ENCODE measurements at regions not wholly inside any gene's neighbourhood (a gene's known extent, or its start where the extent isn't known, plus 50 kb on each side); places are given as distances from the start of the nearest gene placed in this dataset.
"Not testable (repeated sequence)": the region's sequence is repeated elsewhere in the genome, so short reads cannot be mapped to it uniquely, and the experiment has no call there.

- intact Hi-C loops (cut with micrococcal nuclease; ENCODE audit: unreplicated experiment); H2AFZ ChIP-seq (ENCODE audit: low read length); H3K4me2 ChIP-seq (ENCODE audit: low read depth, low read length); CTCF ChIA-PET (ENCODE audit: low intra/inter-chr PET ratio, low total read pairs); BruUV-seq (replicated peaks); H3K9ac ChIP-seq (ENCODE audit: insufficient read depth, low read depth, low read length); H3K36me3 ChIP-seq (replicated peaks in 1 of 2; ENCODE audit: control insufficient read depth in 1 of 2, insufficient read depth in 2 of 2, low read length in 2 of 2); H3K4me3 ChIP-seq (replicated peaks in 1 of 3; ENCODE audit: insufficient read depth in 1 of 3, low read depth in 2 of 3, low read length in 3 of 3); H3K27me3 ChIP-seq (ENCODE audit: control insufficient read depth in 1 of 2, insufficient read depth in 2 of 2, low read length in 2 of 2); ATAC-seq; H4K20me1 ChIP-seq (ENCODE audit: insufficient read depth, low read length); H3K79me2 ChIP-seq (ENCODE audit: insufficient read depth, low read length); H3K27ac ChIP-seq (ENCODE audit: extremely low read length, insufficient read depth, low read length); POLR2A ChIA-PET; H3K9me3 ChIP-seq (ENCODE audit: low read length); FAIRE-seq; H3K4me1 ChIP-seq (ENCODE audit: insufficient read depth, low read length); in situ Hi-C loops (cut with HindIII; ENCODE audit: extremely low pct_ligation_motif_present, low pct_unique_long_range_greater_than_20kb); DNase-seq (ENCODE audit: low spot score): not testable (repeated sequence)
- WGBS (ENCODE audit: low lambda C conversion rate), result 43% methylated on average over 5 of the region's 6 CpGs
Measured at GRCh38 chr11:71714510-71714909, 118.5 kb upstream of the DEFB108B start.

- intact Hi-C loops (cut with micrococcal nuclease; ENCODE audit: unreplicated experiment); H3K27me3 ChIP-seq (ENCODE audit: control insufficient read depth in 1 of 2, insufficient read depth in 2 of 2, low read length in 2 of 2); FAIRE-seq; H2AFZ ChIP-seq (ENCODE audit: low read length); CTCF ChIA-PET (ENCODE audit: low intra/inter-chr PET ratio, low total read pairs); H3K79me2 ChIP-seq (ENCODE audit: insufficient read depth, low read length); H3K4me3 ChIP-seq (replicated peaks in 1 of 3; ENCODE audit: insufficient read depth in 1 of 3, low read depth in 2 of 3, low read length in 3 of 3); H3K9ac ChIP-seq (ENCODE audit: insufficient read depth, low read depth, low read length); in situ Hi-C loops (cut with HindIII; ENCODE audit: extremely low pct_ligation_motif_present, low pct_unique_long_range_greater_than_20kb); H3K4me2 ChIP-seq (ENCODE audit: low read depth, low read length); POLR2A ChIA-PET; H3K9me3 ChIP-seq (ENCODE audit: low read length); H3K27ac ChIP-seq (ENCODE audit: extremely low read length, insufficient read depth, low read length); H4K20me1 ChIP-seq (ENCODE audit: insufficient read depth, low read length); H3K36me3 ChIP-seq (replicated peaks in 1 of 2; ENCODE audit: control insufficient read depth in 1 of 2, insufficient read depth in 2 of 2, low read length in 2 of 2); ATAC-seq; H3K4me1 ChIP-seq (ENCODE audit: insufficient read depth, low read length); BruUV-seq (replicated peaks); DNase-seq (ENCODE audit: low spot score): not testable (repeated sequence)
- WGBS (ENCODE audit: low lambda C conversion rate), result 51% methylated on average over 7 of the region's 11 CpGs
Measured at GRCh38 chr11:71721840-71722239, 111.2 kb upstream of the DEFB108B start.

GRCh38 chr11:71723991-71724390 is 109.0 kb upstream of the DEFB108B start:
- H3K36me3 ChIP-seq (replicated peaks in 1 of 2; ENCODE audit: control insufficient read depth in 1 of 2, insufficient read depth in 2 of 2, low read length in 2 of 2); H3K9ac ChIP-seq (ENCODE audit: insufficient read depth, low read depth, low read length); H2AFZ ChIP-seq (ENCODE audit: low read length); H3K4me3 ChIP-seq (replicated peaks in 1 of 3; ENCODE audit: insufficient read depth in 1 of 3, low read depth in 2 of 3, low read length in 3 of 3); FAIRE-seq; H3K27ac ChIP-seq (ENCODE audit: extremely low read length, insufficient read depth, low read length); DNase-seq (ENCODE audit: low spot score); intact Hi-C loops (cut with micrococcal nuclease; ENCODE audit: unreplicated experiment); in situ Hi-C loops (cut with HindIII; ENCODE audit: extremely low pct_ligation_motif_present, low pct_unique_long_range_greater_than_20kb); H4K20me1 ChIP-seq (ENCODE audit: insufficient read depth, low read length); ATAC-seq; H3K4me2 ChIP-seq (ENCODE audit: low read depth, low read length); H3K27me3 ChIP-seq (ENCODE audit: control insufficient read depth in 1 of 2, insufficient read depth in 2 of 2, low read length in 2 of 2); H3K79me2 ChIP-seq (ENCODE audit: insufficient read depth, low read length); BruUV-seq (replicated peaks); H3K9me3 ChIP-seq (ENCODE audit: low read length); CTCF ChIA-PET (ENCODE audit: low intra/inter-chr PET ratio, low total read pairs); H3K4me1 ChIP-seq (ENCODE audit: insufficient read depth, low read length); POLR2A ChIA-PET: not testable (repeated sequence)
- WGBS (ENCODE audit: low lambda C conversion rate), result 60% methylated on average over 3 of the region's 5 CpGs

GRCh38 chr11:71730748-71731147 is 102.3 kb upstream of the DEFB108B start:
- 72% methylated on average over 7 of the region's 8 CpGs for WGBS (ENCODE audit: low lambda C conversion rate)
- FAIRE-seq; BruUV-seq (replicated peaks); H4K20me1 ChIP-seq (ENCODE audit: insufficient read depth, low read length); H2AFZ ChIP-seq (ENCODE audit: low read length); in situ Hi-C loops (cut with HindIII; ENCODE audit: extremely low pct_ligation_motif_present, low pct_unique_long_range_greater_than_20kb); H3K4me2 ChIP-seq (ENCODE audit: low read depth, low read length); H3K79me2 ChIP-seq (ENCODE audit: insufficient read depth, low read length); H3K4me3 ChIP-seq (replicated peaks in 1 of 3; ENCODE audit: insufficient read depth in 1 of 3, low read depth in 2 of 3, low read length in 3 of 3); H3K4me1 ChIP-seq (ENCODE audit: insufficient read depth, low read length); H3K27me3 ChIP-seq (ENCODE audit: control insufficient read depth in 1 of 2, insufficient read depth in 2 of 2, low read length in 2 of 2); H3K9me3 ChIP-seq (ENCODE audit: low read length); CTCF ChIA-PET (ENCODE audit: low intra/inter-chr PET ratio, low total read pairs); H3K36me3 ChIP-seq (replicated peaks in 1 of 2; ENCODE audit: control insufficient read depth in 1 of 2, insufficient read depth in 2 of 2, low read length in 2 of 2); ATAC-seq; DNase-seq (ENCODE audit: low spot score); H3K9ac ChIP-seq (ENCODE audit: insufficient read depth, low read depth, low read length); intact Hi-C loops (cut with micrococcal nuclease; ENCODE audit: unreplicated experiment); POLR2A ChIA-PET; H3K27ac ChIP-seq (ENCODE audit: extremely low read length, insufficient read depth, low read length): not testable (repeated sequence)

All from HepG2 (cell line).